ENCODE measurements at regions not wholly inside any gene's neighbourhood (a gene's known extent, or its start where the extent isn't known, plus 50 kb on each side); places are given as distances from the start of the nearest gene placed in this dataset.

GRCh38 chr2:172658945-172659344 lies 76.7 kb upstream of the RAPGEF4 start:
- no peak for DNase-seq

- DNase-seq, result no peak
These were observed 73.5 kb upstream of the RAPGEF4 start for GRCh38 chr2:172662099-172662498.

- no peak for DNase-seq
These were observed 70.9 kb upstream of the RAPGEF4 start for GRCh38 chr2:172664766-172665165.

- no peak for DNase-seq
These were observed 67.9 kb upstream of the RAPGEF4 start for GRCh38 chr2:172667581-172668325.

GRCh38 chr2:172671501-172671900 lies 64.1 kb upstream of the RAPGEF4 start:
- DNase-seq, result no peak

- no peak for DNase-seq
These were observed 63.5 kb upstream of the RAPGEF4 start for GRCh38 chr2:172672114-172672513.

- no peak for DNase-seq
These were observed 62.5 kb upstream of the RAPGEF4 start for GRCh38 chr2:172673056-172673683.

GRCh38 chr2:172674034-172674967 lies 61.3 kb upstream of the RAPGEF4 start:
- peak; percentile 42 for DNase-seq

GRCh38 chr2:172674968-172675303 lies 60.7 kb upstream of the RAPGEF4 start:
- no peak for DNase-seq

- no peak for DNase-seq
These were observed 58.3 kb upstream of the RAPGEF4 start for GRCh38 chr2:172677363-172677762.

GRCh38 chr2:172680436-172681068 lies 55.1 kb upstream of the RAPGEF4 start:
- DNase-seq, result no peak

GRCh38 chr2:172685467-172685866 lies 50.2 kb upstream of the RAPGEF4 start:
- no peak for DNase-seq

Measured in 8988T (cell line).